Medulla oblongata (tissue), 1 donor: ENCODE measurements at regions not wholly inside any gene's neighbourhood (a gene's known extent, or its start where the extent isn't known, plus 50 kb on each side); places are given as distances from the start of the nearest gene placed in this dataset.

ENCODE experiments used
- DNase-seq: peaks from one replicate; pipeline ENCODE4 v3.0.0-alpha.2; 2015; ENCODE audit errors: extremely low spot score

DNA sequence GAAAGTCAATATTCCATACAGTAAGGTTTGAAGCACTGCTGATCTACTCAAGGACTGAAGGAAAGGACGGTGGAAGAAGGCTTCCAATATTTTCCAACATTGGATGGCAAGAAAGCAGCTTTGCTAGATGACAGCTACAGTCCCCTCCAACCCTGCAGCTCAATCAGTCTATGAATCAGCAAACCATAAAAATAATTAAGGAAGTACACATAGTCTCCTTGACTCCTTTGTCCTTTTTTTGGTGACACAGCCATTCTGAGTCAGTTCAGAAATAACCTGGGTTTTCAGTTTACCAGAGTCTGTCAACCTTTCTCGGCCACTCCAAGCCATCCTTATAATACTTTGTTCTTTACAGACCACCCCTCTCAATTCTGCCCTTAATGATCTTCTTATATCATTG is 232.5 kb downstream of the IBTK start:
- DNase-seq: no peak

DNA sequence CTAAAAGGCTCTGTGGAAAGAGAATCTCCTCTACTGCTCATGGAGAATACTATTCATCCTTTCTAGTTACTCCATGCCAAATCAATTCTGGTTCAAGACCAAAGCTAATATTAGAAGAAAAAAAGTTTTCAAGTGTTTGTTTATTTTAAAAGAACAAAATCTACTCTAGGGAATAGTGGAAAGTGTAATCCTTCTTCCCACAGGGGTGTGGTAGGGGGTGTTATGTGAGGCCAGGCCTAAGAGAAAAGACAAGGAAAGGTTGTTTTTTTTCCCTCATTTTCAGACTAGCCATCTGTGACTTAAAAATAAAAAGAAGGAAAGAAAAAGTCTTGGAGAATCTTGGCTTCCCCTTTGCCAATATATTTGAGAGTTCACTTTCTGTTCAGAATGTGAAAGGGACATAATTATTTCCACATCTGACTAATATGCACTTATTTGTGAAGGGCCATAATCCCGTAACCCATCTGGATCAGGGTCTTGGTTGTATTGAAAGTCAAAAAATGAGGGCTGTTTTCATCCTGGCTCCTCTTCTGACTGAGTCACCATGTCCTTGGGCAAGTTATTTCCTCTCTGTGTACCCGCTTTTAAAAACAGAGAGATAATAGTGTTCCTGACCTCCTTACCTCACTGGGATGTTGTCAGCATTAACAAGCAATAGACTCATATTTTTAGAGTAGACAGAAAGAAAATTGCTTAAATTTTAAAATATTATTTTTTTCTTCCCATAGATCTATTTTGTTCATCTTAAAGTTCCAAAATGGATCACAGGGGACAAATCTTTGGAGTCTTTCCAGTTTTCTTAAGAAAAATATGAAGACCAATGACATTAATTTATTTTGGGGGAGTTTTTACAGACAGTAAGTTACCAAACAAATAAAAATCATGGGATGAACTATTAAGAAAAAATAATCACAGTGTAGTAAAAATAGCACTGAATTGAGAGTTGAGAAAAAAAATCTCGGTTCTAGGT is 233.7 kb downstream of the IBTK start:
- no peak for DNase-seq

DNA sequence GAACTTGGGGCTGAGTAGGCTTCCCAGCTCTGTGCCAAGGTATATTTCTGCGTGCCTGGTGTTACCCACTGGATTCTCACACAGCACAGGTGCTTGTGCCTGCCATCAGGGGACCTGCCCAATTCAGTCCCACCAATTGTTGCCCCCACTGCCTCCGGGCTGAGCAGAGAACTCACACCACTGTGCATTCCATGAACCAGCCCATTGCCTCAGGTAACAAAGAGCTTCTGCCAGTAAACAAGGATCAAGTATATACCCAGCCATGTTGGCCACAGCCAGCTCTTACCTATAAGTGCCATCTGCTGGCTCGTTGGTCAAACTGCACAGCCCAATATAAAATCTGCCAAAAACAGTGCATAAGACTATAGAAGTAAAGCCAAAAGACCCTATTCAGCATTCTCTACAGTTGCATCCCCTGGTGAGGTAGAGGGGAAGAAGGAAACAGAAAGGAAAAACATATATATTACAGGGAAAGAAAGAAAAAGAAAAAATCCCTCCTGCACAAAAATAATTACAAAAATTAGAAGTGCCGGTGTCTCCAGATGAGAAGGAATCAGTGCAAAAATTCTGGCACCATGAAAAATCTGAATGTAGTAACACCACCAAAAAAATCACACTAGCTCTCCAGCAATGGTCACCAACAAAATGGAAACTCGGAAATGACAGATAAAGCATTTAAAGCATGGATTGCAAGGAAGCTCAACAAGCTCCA is 241.4 kb downstream of the IBTK start:
- DNase-seq: no peak

DNA sequence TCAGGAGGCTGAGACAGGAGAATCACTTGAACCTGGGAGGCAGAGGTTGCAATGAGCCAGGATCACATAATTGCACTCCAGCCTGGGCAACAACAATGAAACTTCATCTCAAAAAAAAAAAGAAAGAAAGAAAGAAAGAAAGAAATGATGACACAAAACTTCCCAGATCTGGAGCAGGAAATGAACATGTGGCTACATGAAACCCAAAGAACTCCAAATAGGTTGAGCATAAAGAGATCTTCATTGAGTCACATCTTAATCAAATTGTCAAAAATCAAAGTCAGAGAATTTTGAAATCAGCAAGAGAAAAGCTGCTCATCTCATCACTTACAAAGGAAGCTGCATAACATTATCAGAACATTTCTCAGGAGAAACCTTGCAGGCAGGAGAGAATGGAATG is 247.0 kb downstream of the IBTK start:
- DNase-seq: no peak

DNA sequence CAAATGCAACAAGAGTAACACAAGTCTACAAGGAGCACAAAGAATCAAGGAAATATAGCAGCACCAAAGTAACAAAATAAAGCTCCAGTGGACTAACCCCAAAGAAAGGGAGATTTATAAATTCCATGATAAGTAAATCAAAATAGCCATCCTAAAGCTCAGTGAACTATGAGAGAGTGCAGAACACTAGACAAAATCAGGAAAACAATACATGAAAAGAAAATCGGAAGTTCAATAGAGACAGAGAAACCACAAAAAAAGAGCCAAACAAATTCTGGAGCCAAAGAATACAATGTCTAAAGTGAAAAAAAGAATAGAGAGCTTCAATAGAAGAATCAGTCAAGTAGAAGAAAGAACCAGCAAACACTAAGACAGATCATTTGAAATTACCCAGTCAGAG is 247.3 kb upstream of the TENT5A start:
- DNase-seq: no peak

DNA sequence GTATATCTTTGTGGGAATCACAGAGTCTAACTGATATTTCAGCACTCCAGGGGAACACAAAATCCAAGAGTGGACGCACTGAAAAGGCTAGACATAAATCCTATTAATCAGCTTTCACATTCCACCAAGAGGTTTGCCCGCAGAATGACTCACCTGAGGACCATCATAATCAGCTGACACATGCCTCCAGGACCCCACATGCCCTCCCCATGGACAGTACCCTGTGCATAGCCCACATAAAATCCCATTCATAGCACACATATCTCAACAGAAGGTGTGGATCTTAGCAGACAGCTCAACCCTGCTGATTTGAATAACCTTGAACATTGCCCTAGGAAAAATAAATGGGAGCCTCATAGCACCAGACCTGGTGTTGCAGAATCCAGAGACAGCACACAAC is 246.8 kb upstream of the TENT5A start:
- DNase-seq: no peak

DNA sequence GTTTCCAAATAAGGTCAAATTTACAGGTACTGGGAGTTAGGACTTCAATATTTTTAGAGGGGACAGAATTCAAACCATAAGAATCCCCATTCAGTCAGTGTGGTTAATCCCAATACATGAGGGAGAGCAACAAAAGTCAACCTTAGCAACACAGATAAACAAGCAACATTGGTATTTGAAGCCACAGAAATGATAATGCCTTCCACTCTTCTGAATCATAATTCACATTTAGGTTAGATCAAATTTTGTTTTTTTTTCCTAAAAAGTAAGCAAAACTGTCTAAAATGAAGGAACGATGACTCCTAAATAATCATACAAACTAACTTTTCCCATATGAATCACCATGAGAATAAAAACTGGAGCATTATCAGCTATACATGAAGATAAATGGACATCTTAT is 246.0 kb upstream of the TENT5A start:
- no peak for DNase-seq

DNA sequence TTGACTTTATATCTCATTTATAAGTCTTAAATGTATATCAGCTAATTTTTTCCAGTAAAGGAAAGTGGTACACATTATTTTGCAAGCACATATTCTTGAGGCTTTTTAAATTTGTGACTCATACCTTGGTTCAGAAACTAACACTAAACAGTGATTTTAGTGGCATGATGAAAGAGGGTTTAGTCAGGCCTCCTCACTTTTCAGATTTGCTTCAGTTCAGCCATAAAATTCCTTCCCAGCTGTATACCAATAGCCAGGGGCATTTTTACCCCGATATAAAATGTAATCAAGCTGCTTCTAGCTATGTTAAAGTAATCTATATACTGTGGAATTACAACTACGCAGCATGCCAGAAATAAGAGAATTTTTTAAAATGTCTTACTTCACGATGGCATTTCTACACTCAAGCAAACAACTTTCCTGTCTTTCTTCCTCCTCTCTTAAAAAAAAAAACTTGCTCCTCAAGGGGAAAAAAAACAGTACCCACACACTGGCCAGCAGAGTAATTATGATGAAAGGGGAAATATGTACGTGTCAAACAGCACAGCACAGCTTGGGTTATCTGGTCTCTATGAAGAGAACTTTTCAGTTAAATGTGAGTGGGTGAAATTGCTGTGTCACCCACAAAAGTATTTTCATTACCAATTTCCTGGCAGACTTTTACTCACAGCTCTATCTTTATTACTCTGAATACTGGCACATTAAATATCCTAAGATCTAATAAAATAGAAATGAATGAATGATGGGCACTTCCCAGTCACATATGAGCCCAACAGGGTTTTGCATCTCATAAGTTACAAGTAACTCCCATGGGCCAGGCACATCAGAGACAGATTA is 244.8 kb upstream of the TENT5A start:
- no peak for DNase-seq

DNA sequence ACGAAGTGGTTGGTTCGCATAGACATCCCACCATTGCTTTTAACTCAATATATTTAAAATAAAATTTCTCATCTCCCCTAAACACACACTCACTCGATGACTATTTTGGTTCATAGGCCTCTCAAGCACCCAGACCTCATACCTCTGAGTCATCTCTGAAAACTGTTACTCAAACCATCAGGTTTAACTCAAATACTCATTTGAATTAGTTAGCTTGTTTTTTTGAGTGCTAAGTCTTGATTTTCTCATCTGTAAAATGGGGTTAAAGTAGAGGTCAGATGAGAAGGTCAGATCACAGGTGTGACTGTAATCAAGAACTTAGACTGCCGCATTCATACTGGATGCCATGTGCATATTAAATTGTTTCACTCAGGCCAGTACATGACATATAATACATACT is 243.9 kb upstream of the TENT5A start:
- no peak for DNase-seq

DNA sequence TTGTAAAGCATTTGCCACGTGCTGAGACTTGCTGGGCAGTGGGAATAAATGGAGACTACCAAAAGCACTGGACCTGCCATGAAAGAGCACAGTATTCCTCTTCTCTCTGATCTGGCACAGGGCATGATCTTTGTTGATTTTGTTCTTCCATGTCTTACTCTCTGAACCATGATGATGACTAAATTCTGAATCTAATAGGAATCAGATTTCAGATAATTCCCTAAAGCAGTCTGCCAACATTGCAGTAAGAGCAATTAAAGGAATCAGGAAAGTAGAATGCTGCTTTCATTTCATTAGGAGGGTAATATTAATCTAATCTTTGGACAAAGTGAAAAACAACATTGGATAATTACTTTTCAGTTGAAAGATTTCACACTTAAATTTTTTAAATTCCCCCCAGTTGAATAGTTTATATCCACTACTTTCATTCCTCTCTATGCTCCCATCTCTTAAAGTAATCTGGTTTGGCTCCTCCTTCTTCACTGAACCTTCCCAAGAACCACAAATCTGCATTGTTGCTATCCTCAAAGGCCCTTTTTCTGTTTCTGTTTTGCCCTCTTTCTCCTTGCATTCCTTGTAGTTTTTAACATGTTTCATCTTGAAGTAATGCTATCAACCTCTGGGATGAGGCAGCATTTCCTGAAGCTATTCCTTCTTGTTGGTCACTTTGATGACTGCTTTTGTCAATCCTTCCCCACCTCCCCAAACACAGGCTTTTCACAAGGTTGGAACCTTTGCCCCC is 243.2 kb upstream of the TENT5A start:
- no peak for DNase-seq

DNA sequence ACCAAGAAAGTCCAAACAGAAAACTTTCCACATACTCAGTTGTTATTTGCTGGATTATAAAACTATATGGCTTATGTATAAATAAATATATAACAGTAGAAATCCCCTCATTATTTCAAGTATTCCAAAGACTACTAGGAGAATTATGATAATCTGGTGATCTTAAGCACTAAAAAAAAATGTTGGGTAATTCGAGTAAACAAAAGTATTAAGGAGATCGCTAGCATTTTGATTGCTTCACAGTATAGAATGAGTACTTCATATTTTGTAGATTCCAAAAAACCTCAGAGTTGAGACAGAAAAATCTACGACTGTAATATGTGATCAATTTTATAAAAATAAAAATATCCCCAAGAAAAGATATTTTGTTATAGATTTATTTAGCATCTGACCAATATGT is 236.4 kb upstream of the TENT5A start:
- no peak for DNase-seq

DNA sequence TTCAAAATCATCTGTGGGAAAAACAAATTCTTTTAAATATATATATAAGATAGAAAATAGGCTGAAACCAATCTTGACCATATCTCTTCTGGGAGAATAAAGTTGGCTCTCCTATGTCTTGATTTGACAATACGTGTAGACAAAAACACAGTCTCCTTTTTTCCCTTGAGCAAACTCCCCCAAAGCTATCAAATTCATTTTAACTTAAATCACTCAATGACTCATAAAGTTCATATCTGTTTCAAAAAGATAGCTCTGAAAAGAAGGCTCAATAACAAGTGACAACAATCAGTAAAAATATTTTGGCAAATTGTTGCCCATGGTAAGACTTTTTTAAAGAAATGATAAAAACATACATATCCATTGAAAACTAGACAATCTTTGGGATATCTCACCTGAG is 236.0 kb upstream of the TENT5A start:
- no peak for DNase-seq

DNA sequence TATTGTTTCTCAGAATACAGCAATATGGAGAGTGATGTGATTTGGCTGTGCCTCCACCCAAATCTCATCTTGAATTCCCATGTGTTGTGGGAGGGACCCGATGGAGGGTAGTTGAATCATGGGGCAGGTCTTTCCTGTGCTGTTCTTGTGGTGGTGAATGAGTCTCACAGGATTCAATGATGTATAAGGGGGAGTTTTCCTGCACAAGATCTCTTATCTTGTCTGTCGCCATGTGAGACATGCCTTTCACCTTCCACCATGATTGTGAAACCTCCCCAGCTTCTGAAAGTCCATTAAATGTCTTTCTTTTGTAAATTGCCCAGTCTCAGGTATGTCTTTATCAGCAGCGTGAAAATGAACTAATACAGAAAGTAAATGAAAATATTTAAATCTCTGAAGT is 234.8 kb upstream of the TENT5A start:
- DNase-seq: no peak

DNA sequence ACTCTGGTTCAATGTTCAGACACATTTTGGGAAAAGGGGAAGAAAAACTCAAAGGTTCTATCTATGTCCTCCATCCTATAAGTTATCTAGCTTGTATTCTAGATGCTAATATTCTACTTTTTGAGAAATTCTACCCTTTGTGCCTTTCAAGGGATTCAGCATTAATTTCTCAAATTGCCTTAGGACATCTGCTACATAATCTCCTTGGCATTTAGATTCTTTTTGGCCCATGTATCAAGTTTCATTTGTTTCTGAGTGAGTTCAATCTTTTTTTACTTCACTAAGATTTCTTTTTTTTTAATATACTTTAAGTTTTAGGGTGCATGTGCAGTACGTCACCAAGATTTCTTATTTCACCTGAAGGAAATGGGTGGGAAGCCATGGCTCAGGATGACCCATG is 232.7 kb upstream of the TENT5A start:
- DNase-seq: no peak

DNA sequence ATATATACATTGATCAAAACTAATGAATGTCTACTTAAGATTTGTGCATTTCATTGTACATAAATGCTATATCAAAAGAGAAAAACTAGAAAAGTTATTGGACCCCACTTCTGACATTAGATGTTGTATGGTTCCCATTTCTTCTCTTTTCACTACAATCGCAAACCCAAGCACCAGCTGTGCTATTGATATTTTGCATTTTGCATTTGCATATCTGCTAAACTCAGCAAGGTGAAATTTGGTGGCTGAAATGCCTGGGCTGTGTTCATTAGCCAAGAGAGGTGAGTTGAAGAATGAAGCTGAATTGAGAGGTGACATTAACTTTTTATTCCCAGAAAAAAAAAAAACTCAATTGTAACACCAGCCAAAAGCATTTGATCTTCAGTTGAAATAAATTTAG is 232.1 kb upstream of the TENT5A start:
- no peak for DNase-seq

DNA sequence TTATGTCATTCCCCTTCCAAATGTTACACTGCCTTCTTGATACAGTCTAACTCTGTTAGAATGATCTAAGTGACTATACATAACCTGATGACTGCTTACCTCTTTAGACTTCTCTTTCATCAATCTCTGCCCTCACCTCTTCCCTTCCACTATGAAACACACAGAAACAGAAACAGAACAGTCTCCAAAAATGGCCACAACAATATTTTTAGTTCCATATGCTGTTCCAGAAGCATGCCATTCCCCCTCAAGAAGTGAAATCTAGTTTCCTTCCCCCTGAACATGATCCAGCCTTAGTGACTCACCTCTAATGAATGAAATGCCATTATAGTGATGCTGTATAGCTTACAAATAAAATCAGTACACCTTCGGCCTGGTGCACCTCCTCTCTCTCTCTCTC is 229.3 kb upstream of the TENT5A start:
- DNase-seq: no peak

DNA sequence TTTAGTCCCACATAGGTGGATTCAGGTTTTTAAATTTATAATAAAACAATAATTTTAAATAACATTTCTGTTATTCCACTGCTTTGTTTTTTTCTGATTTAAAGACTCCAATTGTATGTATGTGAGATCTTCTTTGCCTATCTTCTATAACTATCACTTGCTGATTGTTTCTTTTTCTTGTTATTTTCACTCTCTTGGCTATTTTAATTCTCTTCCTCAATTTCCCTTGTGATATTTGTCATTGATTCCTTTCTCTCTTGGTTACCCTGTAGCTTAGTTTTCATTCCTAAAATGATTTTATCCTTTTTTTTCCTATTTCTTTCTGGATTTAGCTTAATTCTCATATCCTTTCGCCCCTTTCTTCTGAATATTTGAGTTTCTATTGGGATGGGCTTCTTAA is 227.3 kb upstream of the TENT5A start:
- no peak for DNase-seq

DNA sequence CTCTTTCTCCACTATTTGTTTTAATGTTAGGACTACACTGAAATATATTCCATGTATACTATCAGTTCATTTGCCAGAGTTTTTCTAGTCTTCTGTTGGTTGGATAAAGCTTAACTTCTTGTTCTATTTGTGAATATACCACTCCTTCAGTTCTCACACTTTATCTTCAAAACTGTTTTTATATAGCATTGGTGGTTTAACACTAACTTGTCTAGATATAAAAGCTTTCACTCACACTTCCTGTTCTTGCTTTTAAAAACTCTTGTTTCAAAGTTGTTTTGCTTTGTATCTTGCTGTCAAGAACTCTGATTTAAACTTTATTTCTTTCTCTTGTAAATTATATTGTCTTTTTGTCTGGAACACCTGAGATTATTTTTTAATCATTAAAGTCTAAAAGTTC is 226.8 kb upstream of the TENT5A start:
- no peak for DNase-seq

DNA sequence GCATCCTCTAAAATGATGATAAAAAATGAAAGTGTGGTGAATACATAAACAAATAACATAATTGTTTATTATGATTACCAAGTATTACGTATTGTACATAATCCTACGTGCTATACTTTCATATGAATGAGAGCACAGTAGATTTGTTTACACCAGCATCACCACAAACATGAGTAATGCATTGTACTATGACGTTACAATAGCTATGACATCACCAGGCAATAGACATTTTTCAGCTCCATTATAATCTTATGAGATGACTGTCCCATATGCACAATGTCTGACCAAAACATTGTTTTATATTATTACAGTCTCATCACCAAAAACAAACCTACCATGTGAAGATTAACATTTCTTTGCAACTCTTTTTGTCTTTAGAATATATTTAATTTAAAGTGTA is 225.7 kb upstream of the TENT5A start:
- no peak for DNase-seq

DNA sequence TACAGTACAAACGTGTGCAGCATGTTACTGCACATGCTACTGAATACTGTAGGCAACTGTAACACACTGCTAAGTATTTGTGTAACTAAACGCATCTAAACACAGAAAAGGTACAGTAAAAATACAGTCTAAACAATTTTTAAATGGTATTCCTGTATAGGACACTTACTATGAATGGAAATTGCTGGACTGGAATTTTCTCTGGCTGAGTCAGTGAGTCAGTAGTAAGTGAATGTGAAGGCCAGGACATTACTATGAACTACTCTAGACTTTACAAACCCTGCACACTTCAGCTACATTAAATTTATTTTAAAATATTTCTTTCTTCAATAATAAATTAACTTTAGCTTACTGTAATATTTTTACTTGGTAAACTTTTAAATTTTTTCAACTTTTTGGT is 225.0 kb upstream of the TENT5A start:
- no peak for DNase-seq

DNA sequence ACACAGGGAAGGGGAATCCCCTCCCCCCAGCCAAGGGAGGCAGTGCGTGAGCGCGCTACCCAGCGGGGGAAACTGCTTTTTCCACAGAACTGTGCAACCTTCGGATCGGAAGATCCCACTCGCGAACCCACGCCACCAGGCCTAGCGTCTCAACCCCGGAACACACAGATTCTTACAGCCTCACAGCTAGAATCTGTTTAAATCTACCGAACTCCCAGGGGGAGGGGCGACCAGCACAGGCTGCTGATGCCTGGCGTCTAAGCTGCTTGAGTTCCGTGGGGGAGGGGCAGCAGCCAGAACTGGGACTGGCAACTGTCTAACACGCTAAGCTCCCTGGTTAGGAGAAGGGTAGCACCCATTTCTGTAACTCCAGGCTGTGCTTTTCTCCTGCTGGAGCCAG is 217.3 kb upstream of the TENT5A start:
- no peak for DNase-seq

DNA sequence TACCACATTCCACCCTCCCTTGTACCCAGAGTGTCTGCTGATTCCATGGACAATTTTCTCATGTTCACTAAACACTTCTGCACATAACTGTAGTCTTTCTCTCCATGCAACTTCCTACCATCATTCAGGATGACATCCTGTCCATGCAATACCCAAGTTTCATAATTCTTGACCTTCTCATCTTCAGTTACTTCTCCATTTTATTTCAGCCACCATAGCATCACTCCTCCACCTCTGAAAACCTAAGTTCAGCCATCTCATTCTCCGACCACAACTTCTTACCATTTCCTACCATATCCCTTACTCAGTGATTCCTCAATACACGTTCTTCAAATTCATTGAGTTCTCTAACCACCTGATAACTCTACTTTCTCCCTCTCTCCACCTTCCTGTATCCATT is 216.5 kb upstream of the TENT5A start:
- DNase-seq: no peak
